Liver (tissue), 8 donors: ENCODE measurements at regions not wholly inside any gene's neighbourhood (a gene's known extent, or its start where the extent isn't known, plus 50 kb on each side); places are given as distances from the start of the nearest gene placed in this dataset.

Source experiments
- DNase-seq: peaks from one replicate; pipeline ENCODE4 v3.0.0-alpha.2; 2017; ENCODE audit warnings: low spot score
- H3K27ac ChIP-seq, 2 donors: one replicate each; pipeline ENCODE4 v1.7.0; 2013; ENCODE audit warnings: inconsistent platforms in 2 of 2, low read length in 2 of 2, control low read depth in 1 of 2, low read depth in 1 of 2, mild to moderate bottlenecking in 1 of 2
- H3K27me3 ChIP-seq, 4 donors: one replicate each; pipeline versions ENCODE4 v1.6.1 to v1.7.0; 2013; ENCODE audit warnings: low read length in 3 of 4, inconsistent platforms in 1 of 4, mild to moderate bottlenecking in 1 of 4, moderate library complexity in 1 of 4; ENCODE audit not compliant: control insufficient read depth in 4 of 4, insufficient read depth in 4 of 4
- H3K36me3 ChIP-seq, 4 donors: one replicate each; pipeline versions ENCODE4 v1.6.1 to v1.7.0; 2013; ENCODE audit warnings: low read length in 3 of 4, mild to moderate bottlenecking in 3 of 4, low read depth in 1 of 4, moderate library complexity in 1 of 4; ENCODE audit not compliant: control insufficient read depth in 4 of 4, insufficient read depth in 3 of 4
- H3K4me1 ChIP-seq, 4 donors: one replicate each; pipeline versions ENCODE4 v1.6.1 to v1.7.0; 2013; ENCODE audit warnings: low read length in 3 of 4, mild to moderate bottlenecking in 3 of 4, moderate library complexity in 1 of 4; ENCODE audit not compliant: control insufficient read depth in 4 of 4, insufficient read depth in 4 of 4
- H3K4me3 ChIP-seq, 3 donors: one replicate each; pipeline versions ENCODE4 v1.6.1 to v1.7.0; 2013; ENCODE audit warnings: low read length in 3 of 3, control low read depth in 1 of 3, low read depth in 1 of 3, mild to moderate bottlenecking in 1 of 3
- H3K9ac ChIP-seq, 2 donors: one replicate each; pipeline ENCODE4 v1.7.0; 2013; ENCODE audit warnings: low read length in 2 of 2, mild to moderate bottlenecking in 2 of 2, moderate library complexity in 2 of 2, control low read depth in 1 of 2, low read depth in 1 of 2
- H3K9me3 ChIP-seq, 4 donors: one replicate each; pipeline versions ENCODE4 v1.6.1 to v1.7.0; 2013; ENCODE audit warnings: low read length in 3 of 4; ENCODE audit not compliant: control insufficient read depth in 4 of 4
- ATF3 ChIP-seq: IDR thresholded peaks from 2 replicates; pipeline ENCODE4 v1.6.1; 2016; ENCODE audit warnings: antibody characterized with exemption
- CTCF ChIP-seq: fragments of 150-350 bp; IDR thresholded peaks from 2 replicates; pipeline ENCODE4 v1.5.1; 2017; ENCODE audit warnings: improper control_type of control experiment, low read depth, low read length; ENCODE audit not compliant: missing input control
- EGR1 ChIP-seq, 2 donors: IDR thresholded peaks; 2 replicates each; pipeline ENCODE4 v1.6.1; 2016 to 2018; ENCODE audit warnings: antibody characterized with exemption in 2 of 2, low read depth in 2 of 2
- FOXA1 ChIP-seq: IDR thresholded peaks from 2 replicates; pipeline ENCODE4 v1.6.1; 2016; ENCODE audit warnings: antibody characterized with exemption
- FOXA2 ChIP-seq: IDR thresholded peaks from 2 replicates; pipeline ENCODE4 v1.6.1; 2016; ENCODE audit warnings: antibody characterized with exemption
- GABPA ChIP-seq, 2 donors: IDR thresholded peaks in 1 of 2; conservative IDR thresholded peaks in 1 of 2; 2 replicates each; pipeline ENCODE4 v1.6.1; 2016; ENCODE audit warnings: antibody characterized with exemption in 2 of 2, mild to moderate bottlenecking in 1 of 2, moderate library complexity in 1 of 2
- HNF4A ChIP-seq, 2 donors: conservative IDR thresholded peaks; 2 replicates each; pipeline ENCODE4 v1.6.1; 2016; ENCODE audit warnings: antibody characterized with exemption in 2 of 2, mild to moderate bottlenecking in 2 of 2
- HNF4G ChIP-seq: IDR thresholded peaks from 2 replicates; pipeline ENCODE4 v1.6.1; 2016; ENCODE audit warnings: antibody characterized with exemption
- MAX ChIP-seq: IDR thresholded peaks from 2 replicates; pipeline ENCODE4 v1.6.1; 2016; ENCODE audit warnings: antibody characterized with exemption
- NR2F2 ChIP-seq: IDR thresholded peaks from 2 replicates; pipeline ENCODE4 v1.6.1; 2016; ENCODE audit warnings: antibody characterized with exemption
- RAD21 ChIP-seq, 2 donors: IDR thresholded peaks; 2 replicates each; pipeline ENCODE4 v1.6.1; 2016; ENCODE audit warnings: antibody characterized with exemption in 2 of 2, mild to moderate bottlenecking in 2 of 2
- REST ChIP-seq: IDR thresholded peaks from 2 replicates; pipeline ENCODE4 v1.6.1; 2016; ENCODE audit warnings: antibody characterized with exemption, mild to moderate bottlenecking
- SP1 ChIP-seq: IDR thresholded peaks from 2 replicates; pipeline ENCODE4 v1.6.1; 2018; ENCODE audit warnings: antibody characterized with exemption, mild to moderate bottlenecking
- TAF1 ChIP-seq: conservative IDR thresholded peaks from 2 replicates; pipeline ENCODE4 v1.6.1; 2016; ENCODE audit warnings: antibody characterized with exemption, mild to moderate bottlenecking
- ZBTB33 ChIP-seq: IDR thresholded peaks from 2 replicates; pipeline ENCODE4 v1.6.1; 2016; ENCODE audit warnings: antibody characterized with exemption
- WGBS: extraction: QIAGEN DNeasy Blood & Tissue Kit; methylation state at CpG from one replicate; pipeline ENCODE4 v1.1.7; 2013; 5-methylcytosine and 5-hydroxymethylcytosine counted together
- donor health status: healthy.
- donor health status: healthy.
- donor health status: healthy.
- donor health status: healthy.
- donor health status: healthy.

- WGBS, result 70% methylated on average over 2 of the region's 2 CpGs
- no peak overlapping the region for H3K9ac ChIP-seq
- TF ChIP-seq GABPA (IDR thresholded peaks at IDR 0.05 in 1 of 2, conservative IDR thresholded peaks at IDR 0.05 in 1 of 2) (no peak), HNF4G (no peak), CTCF (no peak), TAF1 (no peak)
- H3K27ac ChIP-seq, result no peak overlapping the region
- DNase-seq, result no peak
- H3K4me1 ChIP-seq, result no peaks in the 10 kb centered on the region
- H3K27me3 ChIP-seq, result no peaks in the 10 kb centered on the region
- H3K4me3 ChIP-seq, result no peak overlapping the region
- no peaks in the 10 kb centered on the region for H3K36me3 ChIP-seq
- H3K9me3 ChIP-seq, result peaks cover 0 to 6% (median 2%) of the 10 kb centered on the region in 4 donors
Measured at GRCh38 chr6:156440688-156441087, 336.5 kb upstream of the ARID1B start.

- H3K9ac ChIP-seq, result no peak overlapping the region
- peaks cover 0 to 6% (median 2%) of the 10 kb centered on the region in 4 donors for H3K9me3 ChIP-seq
- no peaks in the 10 kb centered on the region for H3K27me3 ChIP-seq
- 71% methylated on average over 10 of the region's 10 CpGs for WGBS
- no peak for DNase-seq
- TF ChIP-seq EGR1 (IDR thresholded peaks at IDR 0.05; ENCODE audit: low read depth in 2 of 2) (no peak), RAD21 (IDR thresholded peaks at IDR 0.05) (no peak), REST (no peak), SP1 (no peak), FOXA2 (no peak), ZBTB33 (no peak), FOXA1 (no peak), NR2F2 (no peak), MAX (no peak), CTCF (no peak), HNF4A (conservative IDR thresholded peaks at IDR 0.05) (no peak), HNF4G (no peak), ATF3 (no peak), TAF1 (no peak)
- no peak overlapping the region for H3K27ac ChIP-seq
- H3K4me1 ChIP-seq, result no peaks in the 10 kb centered on the region
- no peak overlapping the region for H3K4me3 ChIP-seq
- no peaks in the 10 kb centered on the region for H3K36me3 ChIP-seq
Measured at GRCh38 chr6:156438350-156438923, 338.7 kb upstream of the ARID1B start.
